Stimulated activated memory B cell treated with anti-CD40 and anti-IgM and Interleukin-4, amounts not matched to agents 10 μg/mL and 1 μg/mL and 100 μg/mL, for 72 hours (primary cell): ENCODE measurements at regions not wholly inside any gene's neighbourhood (a gene's known extent, or its start where the extent isn't known, plus 50 kb on each side); places are given as distances from the start of the nearest gene placed in this dataset.

ENCODE experiments used
- ATAC-seq: fragments of 150-1000 bp; cut with Tn5 transposase; 2 replicates; pipeline ENCODE4 v1.10.0; 2021
- H3K27ac Mint-ChIP-seq: one replicate; pipeline ENCODE4 v1.8.0; 2022; ENCODE audit warnings: mild to moderate bottlenecking, mixed read lengths
- H3K27me3 Mint-ChIP-seq: one replicate; pipeline ENCODE4 v1.8.0; 2022; ENCODE audit warnings: mixed read lengths
- H3K36me3 Mint-ChIP-seq: one replicate; pipeline ENCODE4 v1.8.0; 2022; ENCODE audit warnings: mixed read lengths
- H3K4me1 Mint-ChIP-seq: one replicate; pipeline ENCODE4 v1.8.0; 2022; ENCODE audit warnings: mixed read lengths
- H3K4me3 Mint-ChIP-seq: one replicate; pipeline ENCODE4 v1.8.0; 2022; ENCODE audit warnings: mild to moderate bottlenecking, moderate library complexity, mixed read lengths
- H3K9me3 Mint-ChIP-seq: one replicate; pipeline ENCODE4 v1.8.0; 2022; ENCODE audit warnings: mixed read lengths

DNA sequence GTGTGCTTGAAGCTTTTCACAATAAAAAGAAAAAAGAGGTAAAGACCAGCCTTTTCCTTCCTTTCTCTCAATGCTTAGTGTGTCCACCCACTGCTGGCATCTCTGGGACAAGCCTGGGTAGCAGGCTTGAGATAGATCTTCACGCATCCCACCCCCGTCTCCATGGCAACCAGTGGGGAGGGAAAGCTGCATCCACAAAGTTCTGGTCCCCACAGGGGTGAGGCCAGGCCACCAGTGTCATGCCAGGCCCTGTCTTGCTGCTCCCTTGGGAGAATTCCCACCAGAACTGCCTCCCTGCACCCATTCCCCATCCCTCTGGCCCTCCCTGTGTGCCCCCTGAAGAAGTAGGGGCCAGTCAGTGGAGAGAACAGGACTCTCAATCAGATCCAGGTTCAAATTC lies 259.9 kb downstream of the MRTFB start:
- Mint-ChIP-seq H3K4me3 (no peak overlapping the region), H3K27ac (no peak overlapping the region), H3K36me3 (no peaks in the 10 kb centered on the region), H3K4me1 (no peaks in the 10 kb centered on the region), H3K27me3 (no peaks in the 10 kb centered on the region), H3K9me3 (peaks cover 2% of the 10 kb centered on the region)
- ATAC-seq = no peak

DNA sequence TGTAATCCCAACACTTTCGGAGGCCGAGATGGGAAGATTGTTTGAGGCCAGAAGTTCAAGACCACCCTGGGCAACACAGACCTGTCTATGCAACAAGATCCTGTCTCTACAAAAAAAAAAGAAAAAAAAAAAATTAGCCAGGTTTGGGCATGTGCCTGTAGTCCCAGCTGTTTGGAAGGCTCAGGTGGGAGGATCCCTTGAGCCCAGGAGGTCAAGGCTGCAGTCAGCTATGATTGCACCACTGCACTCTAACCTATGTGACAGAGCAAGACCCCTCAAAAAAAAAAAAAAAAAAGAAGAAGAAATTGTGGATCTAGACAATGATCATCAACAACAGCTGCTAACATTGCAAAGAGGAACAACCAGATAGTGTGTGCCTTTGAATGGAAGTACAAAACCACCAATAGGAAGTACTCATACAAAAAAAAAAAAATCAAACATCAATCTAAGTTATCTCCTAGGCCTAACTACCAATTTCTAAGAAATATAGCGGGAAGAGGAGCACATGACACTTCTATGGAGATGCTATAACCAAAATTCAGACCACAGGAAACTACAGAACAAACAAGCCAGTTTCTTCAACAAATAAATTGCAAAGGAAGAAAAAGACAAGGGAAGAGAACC lies 258.7 kb downstream of the MRTFB start:
- no peak for ATAC-seq
- no peak overlapping the region for H3K27ac Mint-ChIP-seq
- H3K4me1 Mint-ChIP-seq = no peaks in the 10 kb centered on the region
- no peak overlapping the region for H3K4me3 Mint-ChIP-seq
- H3K9me3 Mint-ChIP-seq = no peaks in the 10 kb centered on the region
- no peaks in the 10 kb centered on the region for H3K27me3 Mint-ChIP-seq
- H3K36me3 Mint-ChIP-seq = no peaks in the 10 kb centered on the region

DNA sequence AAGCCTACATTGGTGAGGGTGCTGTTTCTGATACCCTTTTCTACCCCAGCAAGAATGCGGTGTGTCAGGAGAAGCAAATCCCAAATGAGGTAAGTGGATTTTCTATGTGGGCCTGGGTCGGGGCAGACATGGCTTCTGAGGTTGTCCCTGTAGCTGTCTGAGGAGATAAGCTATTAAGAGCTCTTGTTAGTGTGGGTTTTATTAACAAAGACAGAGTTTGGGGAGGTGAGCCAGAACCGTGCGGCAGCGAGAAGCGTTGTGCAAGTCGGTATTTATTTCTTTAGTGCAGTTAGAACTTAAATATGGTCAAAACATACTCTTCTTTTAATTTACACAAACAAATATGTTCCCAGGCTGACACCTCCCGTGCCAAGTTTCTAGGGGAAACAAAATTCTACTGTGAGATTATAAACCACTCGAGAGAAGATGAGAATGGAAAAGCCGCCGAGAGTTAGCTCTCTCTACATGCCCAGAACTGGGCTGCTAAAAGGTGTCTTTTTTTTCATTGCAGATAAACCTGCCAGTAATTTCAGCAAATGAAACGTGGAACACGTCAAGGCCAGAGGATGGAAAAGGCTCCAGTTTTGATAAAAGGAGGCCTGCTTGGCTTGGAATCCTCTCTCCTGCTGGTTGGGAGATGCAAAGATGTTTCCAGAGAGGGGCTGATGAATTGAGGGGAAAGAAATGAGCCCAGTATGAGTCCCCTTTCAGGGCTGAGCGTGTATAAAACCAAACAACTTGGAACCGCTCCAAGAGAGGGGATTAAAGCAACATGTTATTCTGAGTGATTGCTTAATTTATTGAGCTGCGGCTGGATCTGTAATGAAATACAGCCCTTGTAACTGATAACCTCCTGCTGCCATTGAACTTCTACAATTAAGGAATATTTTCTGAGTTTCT lies 254.6 kb downstream of the MRTFB start:
- no peak overlapping the region for H3K27ac Mint-ChIP-seq
- no peaks in the 10 kb centered on the region for H3K27me3 Mint-ChIP-seq

DNA sequence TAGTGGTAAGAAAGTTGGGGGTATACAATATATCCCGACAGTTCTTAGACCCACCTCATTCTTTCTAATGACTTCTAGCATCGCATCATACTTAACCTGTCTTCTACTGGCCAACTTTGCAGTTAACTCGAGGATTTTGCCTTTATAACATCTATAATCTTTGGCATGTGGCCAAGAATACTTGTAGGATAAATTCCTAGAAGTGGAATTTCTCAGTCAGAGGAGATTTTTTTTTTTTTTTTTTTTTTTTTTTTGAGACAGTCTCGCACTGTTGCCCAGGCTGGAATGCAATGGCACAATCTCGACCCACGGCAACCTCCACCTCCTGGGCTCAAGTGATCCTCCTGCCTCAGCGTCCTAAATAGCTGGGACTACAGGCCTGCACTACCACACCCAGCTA lies 253.5 kb downstream of the MRTFB start:
- Mint-ChIP-seq H3K4me1 (no peaks in the 10 kb centered on the region), H3K4me3 (no peak overlapping the region), H3K9me3 (no peaks in the 10 kb centered on the region), H3K36me3 (no peaks in the 10 kb centered on the region), H3K27ac (no peak overlapping the region), H3K27me3 (no peaks in the 10 kb centered on the region)
- ATAC-seq = no peak

More for the DNA sequence above, 254.6 kb downstream of the MRTFB start:
- no peaks in the 10 kb centered on the region for H3K36me3 Mint-ChIP-seq
- no peaks in the 10 kb centered on the region for H3K4me1 Mint-ChIP-seq
- no peak overlapping the region for H3K4me3 Mint-ChIP-seq
- H3K9me3 Mint-ChIP-seq = no peaks in the 10 kb centered on the region
- ATAC-seq = no peak

DNA sequence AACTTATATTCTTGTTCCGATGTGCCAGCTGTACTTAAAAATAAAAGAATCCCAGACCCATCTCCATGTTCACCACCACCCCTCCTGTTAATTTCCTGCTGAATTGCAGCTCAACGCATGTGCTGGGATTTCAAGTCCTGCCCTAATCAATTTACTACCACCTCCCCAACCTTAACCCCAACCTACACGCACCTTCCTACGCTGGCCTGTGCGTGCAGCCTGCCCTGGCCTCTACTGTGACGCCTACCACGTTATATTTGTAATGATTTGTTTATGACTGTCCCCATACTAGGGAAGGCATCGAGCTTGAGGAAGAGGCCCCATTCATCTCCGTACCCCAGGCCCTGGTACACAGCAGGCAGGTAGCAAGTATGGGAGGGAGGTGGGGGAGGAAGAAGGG lies 251.1 kb downstream of the MRTFB start:
- no peaks in the 10 kb centered on the region for H3K9me3 Mint-ChIP-seq
- no peak overlapping the region for H3K4me3 Mint-ChIP-seq

DNA sequence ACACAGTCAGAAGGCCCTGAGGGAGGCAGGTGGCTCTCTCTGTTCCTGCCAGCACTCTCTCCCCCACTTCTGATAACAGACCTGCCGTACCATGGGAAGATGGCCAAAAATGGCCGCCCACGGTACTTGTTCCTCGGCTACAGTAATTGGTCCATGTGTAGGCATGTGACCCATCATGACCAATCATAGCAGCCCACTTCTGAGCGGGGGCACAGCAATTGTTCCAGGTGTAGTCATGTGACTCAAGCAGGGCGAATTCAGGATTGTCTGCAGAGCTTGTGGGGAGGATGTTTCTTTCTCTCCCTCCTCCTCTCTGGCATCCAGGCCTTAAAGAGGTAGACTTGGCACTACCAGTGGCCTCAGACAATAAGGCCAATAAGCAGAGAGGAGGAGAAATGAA lies 250.4 kb downstream of the MRTFB start:
- Mint-ChIP-seq H3K27ac (no peak overlapping the region), H3K4me1 (no peaks in the 10 kb centered on the region), H3K27me3 (no peaks in the 10 kb centered on the region), H3K4me3 (no peak overlapping the region), H3K9me3 (no peaks in the 10 kb centered on the region), H3K36me3 (no peaks in the 10 kb centered on the region)
- no peak for ATAC-seq

More for the DNA sequence above, 251.1 kb downstream of the MRTFB start:
- ATAC-seq = no peak
- no peaks in the 10 kb centered on the region for H3K27me3 Mint-ChIP-seq
- H3K27ac Mint-ChIP-seq = no peak overlapping the region
- no peaks in the 10 kb centered on the region for H3K36me3 Mint-ChIP-seq
- no peaks in the 10 kb centered on the region for H3K4me1 Mint-ChIP-seq

DNA sequence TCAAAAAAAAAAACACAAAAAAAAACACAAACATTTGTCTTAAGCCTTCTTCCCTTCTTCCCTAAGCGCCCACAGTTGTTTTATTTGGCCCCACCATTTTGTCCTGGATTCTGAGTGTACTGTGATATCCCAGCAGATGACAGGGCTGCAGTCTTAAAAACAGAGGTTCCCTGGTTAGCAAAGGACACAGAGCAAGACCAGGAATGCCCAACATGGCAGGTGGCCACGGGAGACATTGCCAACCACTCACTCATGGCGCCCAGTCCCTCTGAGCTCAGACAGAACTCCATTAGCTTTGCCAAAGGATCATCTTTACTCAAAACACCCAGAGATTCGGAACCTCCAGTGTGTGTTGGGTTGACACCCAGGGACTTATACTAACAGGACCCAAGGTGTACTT lies 249.3 kb downstream of the MRTFB start:
- Mint-ChIP-seq H3K36me3 (no peaks in the 10 kb centered on the region), H3K27me3 (no peaks in the 10 kb centered on the region), H3K4me1 (no peaks in the 10 kb centered on the region), H3K9me3 (no peaks in the 10 kb centered on the region), H3K27ac (no peak overlapping the region), H3K4me3 (no peak overlapping the region)
- no peak for ATAC-seq
